RWPE2 (cell line): ENCODE measurements at regions not wholly inside any gene's neighbourhood (a gene's known extent, or its start where the extent isn't known, plus 50 kb on each side); places are given as distances from the start of the nearest gene placed in this dataset.

ENCODE experiments used
- ATAC-seq: fragments of 200-7000 bp; cut with Tn5 transposase; 3 replicates; pipeline ENCODE4 v1.9.1; 2021; ENCODE audit warnings: low read depth
- DNase-seq: peaks from one replicate; pipeline ENCODE4 v3.0.0-alpha.2; 2020; ENCODE audit warnings: low spot score
- H3K27ac ChIP-seq: fragments of 450-650 bp; 2 replicates; pipeline ENCODE4 v1.5.1; 2017; ENCODE audit warnings: mild to moderate bottlenecking; ENCODE audit not compliant: poor library complexity, severe bottlenecking
- H3K27me3 ChIP-seq: fragments of 250-450 bp; sonication (Bioruptor Pico); 2 replicates; pipeline ENCODE4 v1.5.1; 2021; ENCODE audit warnings: mild to moderate bottlenecking, moderate library complexity; ENCODE audit not compliant: insufficient read depth, poor library complexity, severe bottlenecking
- H3K36me3 ChIP-seq: fragments of 250-450 bp; sonication (Bioruptor Pico); 2 replicates; pipeline ENCODE4 v1.5.1; 2020; ENCODE audit warnings: low read depth, mild to moderate bottlenecking, moderate library complexity
- H3K4me1 ChIP-seq: fragments of 250-450 bp; sonication (Bioruptor Pico); 2 replicates; pipeline ENCODE4 v1.5.1; 2021; ENCODE audit warnings: mild to moderate bottlenecking, moderate library complexity; ENCODE audit not compliant: insufficient read depth, poor library complexity, severe bottlenecking
- H3K4me3 ChIP-seq: fragments of 250-450 bp; sonication (Bioruptor Pico); 2 replicates; pipeline ENCODE4 v1.5.1; 2021; ENCODE audit warnings: mild to moderate bottlenecking, moderate library complexity; ENCODE audit not compliant: severe bottlenecking
- H3K9me3 ChIP-seq: fragments of 250-450 bp; sonication (Bioruptor Pico); 2 replicates; pipeline ENCODE4 v1.5.1; 2021; ENCODE audit warnings: mild to moderate bottlenecking, moderate library complexity; ENCODE audit not compliant: severe bottlenecking
- CTCF ChIP-seq: fragments of 450-650 bp; IDR thresholded peaks from one replicate; pipeline ENCODE4 v1.5.1; 2017; ENCODE audit warnings: mild to moderate bottlenecking, moderate library complexity; ENCODE audit not compliant: poor library complexity, severe bottlenecking

GRCh38 chr9:75369989-75370388 lies 281.7 kb downstream of the OSTF1 start:
- H3K36me3 ChIP-seq = no peaks in the 10 kb centered on the region
- no peak for TF ChIP-seq CTCF
- H3K27ac ChIP-seq = no peak overlapping the region
- no peaks in the 10 kb centered on the region for H3K4me1 ChIP-seq
- ATAC-seq (no peak), DNase-seq (no peak)
- H3K9me3 ChIP-seq = no peaks in the 10 kb centered on the region
- H3K27me3 ChIP-seq = no peaks in the 10 kb centered on the region
- no peak overlapping the region for H3K4me3 ChIP-seq

- Histone ChIP-seq H3K9me3 (no peaks in the 10 kb centered on the region), H3K36me3 (no peaks in the 10 kb centered on the region), H3K4me1 (no peaks in the 10 kb centered on the region), H3K27ac (no peak overlapping the region), H3K27me3 (no peaks in the 10 kb centered on the region), H3K4me3 (no peak overlapping the region)
- no peak for ATAC-seq
- no peak for TF ChIP-seq CTCF
- no peak for DNase-seq
Observed at GRCh38 chr9:75372499-75373268, 284.4 kb downstream of the OSTF1 start.

- Histone ChIP-seq H3K4me1 (no peaks in the 10 kb centered on the region), H3K27me3 (no peaks in the 10 kb centered on the region), H3K27ac (no peak overlapping the region), H3K36me3 (no peaks in the 10 kb centered on the region), H3K4me3 (no peak overlapping the region), H3K9me3 (no peaks in the 10 kb centered on the region)
- TF ChIP-seq CTCF = no peak
- ATAC-seq = no peak
- DNase-seq = no peak
Observed at GRCh38 chr9:75376680-75377254, 288.5 kb downstream of the OSTF1 start.

DNA sequence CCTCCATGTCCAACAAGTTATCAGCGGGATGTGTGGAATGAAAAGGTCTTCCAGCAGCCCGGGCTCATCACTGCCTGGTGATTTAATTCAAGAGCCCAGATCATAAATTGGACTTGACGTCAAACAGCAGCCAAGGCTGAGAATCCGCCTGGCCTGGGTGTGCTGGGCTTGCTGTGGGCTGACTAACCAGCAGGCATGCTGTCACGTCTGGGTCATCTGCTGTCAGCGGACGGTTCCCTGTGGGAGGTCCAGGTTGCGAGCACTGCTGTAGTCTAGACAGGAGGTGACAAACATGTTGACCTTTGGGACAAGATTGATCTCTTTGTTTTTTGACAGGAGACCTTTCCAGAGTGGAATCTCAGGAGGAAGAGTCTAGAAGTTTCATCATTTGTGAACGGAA lies 289.7 kb downstream of the OSTF1 start:
- no peaks in the 10 kb centered on the region for H3K27me3 ChIP-seq
- H3K4me1 ChIP-seq = no peaks in the 10 kb centered on the region
- no peak overlapping the region for H3K27ac ChIP-seq
- no peak for TF ChIP-seq CTCF
- DNase-seq (no peak), ATAC-seq (no peak)
- H3K36me3 ChIP-seq = no peaks in the 10 kb centered on the region
- no peaks in the 10 kb centered on the region for H3K9me3 ChIP-seq
- H3K4me3 ChIP-seq = no peak overlapping the region

DNA sequence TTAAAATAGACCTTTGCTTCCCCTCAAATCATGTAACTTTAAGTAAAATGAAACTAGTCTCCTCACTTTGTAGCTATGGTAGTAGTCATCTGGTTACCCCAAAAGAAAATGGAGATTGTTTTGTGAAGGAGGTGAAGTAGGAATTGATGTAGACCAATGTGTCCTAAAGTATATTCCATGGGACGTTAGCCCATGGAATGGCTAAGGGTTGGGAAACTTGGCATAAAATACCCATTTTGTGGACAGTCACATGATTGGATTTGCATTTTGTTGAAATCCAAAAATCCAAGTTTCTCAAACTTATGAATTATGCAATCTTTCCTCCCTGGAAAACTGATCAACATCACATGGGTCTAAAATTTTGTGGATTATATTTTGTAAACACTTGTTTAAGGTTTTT lies 290.6 kb downstream of the OSTF1 start:
- Histone ChIP-seq H3K27ac (no peak overlapping the region), H3K4me1 (no peaks in the 10 kb centered on the region), H3K9me3 (no peaks in the 10 kb centered on the region), H3K27me3 (no peaks in the 10 kb centered on the region), H3K4me3 (no peak overlapping the region), H3K36me3 (no peaks in the 10 kb centered on the region)
- DNase-seq (no peak), ATAC-seq (no peak)
- no peak for TF ChIP-seq CTCF
